Endothelial cell of umbilical vein (primary cell): ENCODE measurements at regions not wholly inside any gene's neighbourhood (a gene's known extent, or its start where the extent isn't known, plus 50 kb on each side); places are given as distances from the start of the nearest gene placed in this dataset.

Source experiments
- BruUV-seq: library from RNA; stranded (reverse); fragments of 400-500 nt; replicated peaks from 2 replicates; lab custom pipeline; 2021; lab: Mats Ljungman, UMichigan
- CTCF ChIA-PET: fragments of 300-600, 350-600 bp; sonication (Branson Sonifier 250); formaldehyde crosslinking; loops from one replicate; lab custom pipeline; 2021; ENCODE audit warnings: antibody characterized with exemption, inconsistent platforms; lab: Charles Lee
- POLR2A ChIA-PET: fragments of 300-600, 350-600 bp; sonication (Branson Sonifier 250); formaldehyde crosslinking; loops from one replicate; lab custom pipeline; 2021; ENCODE audit warnings: antibody characterized with exemption, inconsistent platforms; lab: Charles Lee
- DNase-seq: peaks from one replicate; pipeline ENCODE4 v3.0.0-alpha.2; 2011; ENCODE audit warnings: low read depth, low spot score
- FAIRE-seq: peaks from 2 replicates; lab custom pipeline; 2011; peaks lifted over from hg19 to GRCh38; lab: Jason Lieb, UNC
- H2AFZ ChIP-seq: 2 replicates; pipeline ENCODE4 v1.6.0; 2012; ENCODE audit warnings: low read depth, low read length, control low read depth, inconsistent platforms
- H3K27ac ChIP-seq: 2 replicates; pipeline ENCODE4 v1.5.1; 2011; ENCODE audit warnings: low read depth, mild to moderate bottlenecking, control low read depth, low read length, moderate library complexity; ENCODE audit not compliant: insufficient read depth
- H3K27me3 ChIP-seq, 2 experiments: 2 replicates each; pipeline versions ENCODE4 v1.6.0 to v1.6.1; 2011; ENCODE audit warnings: low read length in 2 of 2, mixed read lengths in 1 of 2; ENCODE audit not compliant: control insufficient read depth in 2 of 2, insufficient read depth in 2 of 2
- H3K36me3 ChIP-seq, 2 experiments: 2 replicates in 1 of 2; 3 replicates in 1 of 2; pipeline ENCODE4 v1.5.1; 2011; ENCODE audit warnings: low read length in 2 of 2, mild to moderate bottlenecking in 1 of 2, moderate library complexity in 1 of 2; ENCODE audit not compliant: control insufficient read depth in 2 of 2, insufficient read depth in 2 of 2; ENCODE audit errors: extremely low read depth in 1 of 2
- H3K4me1 ChIP-seq: 3 replicates; pipeline ENCODE4 v1.5.1; 2011; ENCODE audit warnings: mild to moderate bottlenecking, low read length; ENCODE audit not compliant: control insufficient read depth, insufficient read depth; ENCODE audit errors: extremely low read depth
- H3K4me2 ChIP-seq: 2 replicates; pipeline ENCODE4 v1.6.1; 2011; ENCODE audit warnings: low read length, control low read depth, mixed read lengths; ENCODE audit not compliant: insufficient read depth
- H3K4me3 ChIP-seq, 3 experiments: fragments of 200-600 bp in 1 of 3; sonication (generic), shearing (Covaris generic) in 1 of 3; replicated peaks in 1 of 3; 2 replicates each; pipeline ENCODE4 v1.5.1; 2011 to 2016; ENCODE audit warnings: control low read depth in 3 of 3, low read length in 3 of 3, mild to moderate bottlenecking in 2 of 3, inconsistent platforms in 1 of 3, low read depth in 1 of 3, moderate library complexity in 1 of 3; ENCODE audit not compliant: insufficient read depth in 1 of 3
- H3K79me2 ChIP-seq: 2 replicates; pipeline ENCODE4 v1.6.0; 2012; ENCODE audit warnings: low read length, inconsistent platforms; ENCODE audit not compliant: control insufficient read depth, insufficient read depth
- H3K9ac ChIP-seq: replicated peaks from 2 replicates; pipeline ENCODE3; 2011; ENCODE audit warnings: low read length, control low read depth; ENCODE audit not compliant: insufficient read depth; ENCODE audit errors: extremely low read depth
- H3K9me1 ChIP-seq: replicated peaks from 3 replicates; pipeline ENCODE4 v1.6.0; 2011; ENCODE audit warnings: mild to moderate bottlenecking, low read length; ENCODE audit not compliant: control insufficient read depth, insufficient read depth; ENCODE audit errors: extremely low read depth
- H3K9me3 ChIP-seq: replicated peaks from 2 replicates; pipeline ENCODE4 v1.5.1; 2012; ENCODE audit warnings: low read length, inconsistent platforms; ENCODE audit not compliant: control insufficient read depth, insufficient read depth
- H4K20me1 ChIP-seq: replicated peaks from 2 replicates; pipeline ENCODE3; 2011; ENCODE audit warnings: mild to moderate bottlenecking, low read length; ENCODE audit not compliant: control insufficient read depth, insufficient read depth; ENCODE audit errors: extremely low read depth
- EZH2 ChIP-seq: IDR thresholded peaks from 2 replicates; pipeline ENCODE4 v1.6.1; 2012; ENCODE audit warnings: borderline replicate concordance, low read depth, mild to moderate bottlenecking, moderate library complexity, low read length, inconsistent platforms; ENCODE audit not compliant: severe bottlenecking
- FOS ChIP-seq: IDR thresholded peaks from 2 replicates; pipeline ENCODE4 v1.6.1; 2011; ENCODE audit warnings: mild to moderate bottlenecking, low read length, moderate library complexity, borderline replicate concordance; ENCODE audit not compliant: insufficient read depth
- GATA2 ChIP-seq: IDR thresholded peaks from 2 replicates; pipeline ENCODE4 v1.7.0; 2011; ENCODE audit warnings: low read depth, mild to moderate bottlenecking, moderate library complexity, mixed read lengths, low read length; ENCODE audit not compliant: insufficient read length, insufficient read depth
- MAX ChIP-seq: IDR thresholded peaks from 2 replicates; pipeline ENCODE4 v1.6.1; 2011; ENCODE audit not compliant: insufficient read depth, insufficient read length
- MYC ChIP-seq: IDR thresholded peaks from one replicate; pipeline ENCODE4 v1.6.1; 2011; ENCODE audit warnings: mild to moderate bottlenecking, low read depth, low read length
- POLR2A ChIP-seq: IDR thresholded peaks from 2 replicates; pipeline ENCODE4 v1.6.1; 2012; ENCODE audit warnings: low read depth, mild to moderate bottlenecking, control low read depth, low read length
- POLR2AphosphoS5 ChIP-seq: IDR thresholded peaks from 2 replicates; pipeline ENCODE4 v1.6.1; 2012; ENCODE audit warnings: low read depth, mild to moderate bottlenecking, control low read depth, low read length, moderate library complexity; ENCODE audit not compliant: insufficient read depth
- dilution Hi-C: fragments of 300-500 bp; cut with MboI; formaldehyde crosslinking; loops from one replicate; pipeline ENCODE4 v1.15.0; 2019; ENCODE audit warnings: low sequenced_read_pairs; ENCODE audit not compliant: extremely low pct_ligation_motif_present
- intact Hi-C: fragments of 100-400 bp; cut with micrococcal nuclease; formaldehyde crosslinking; loops from one replicate; pipeline ENCODE4 v1.10.0; 2022
- TF ChIP-seq, protein P1 (sequence below), 2 donors: IDR thresholded peaks; 1 replicate in 1 of 2; 2 replicates in 1 of 2; pipeline ENCODE4 v1.5.1; 2011; ENCODE audit warnings: low read length in 2 of 2, mild to moderate bottlenecking in 2 of 2, moderate library complexity in 2 of 2, control low read depth in 1 of 2, inconsistent platforms in 1 of 2, low read depth in 1 of 2; ENCODE audit not compliant: insufficient read depth in 1 of 2; ENCODE audit errors: extremely low read depth in 1 of 2

DNA sequence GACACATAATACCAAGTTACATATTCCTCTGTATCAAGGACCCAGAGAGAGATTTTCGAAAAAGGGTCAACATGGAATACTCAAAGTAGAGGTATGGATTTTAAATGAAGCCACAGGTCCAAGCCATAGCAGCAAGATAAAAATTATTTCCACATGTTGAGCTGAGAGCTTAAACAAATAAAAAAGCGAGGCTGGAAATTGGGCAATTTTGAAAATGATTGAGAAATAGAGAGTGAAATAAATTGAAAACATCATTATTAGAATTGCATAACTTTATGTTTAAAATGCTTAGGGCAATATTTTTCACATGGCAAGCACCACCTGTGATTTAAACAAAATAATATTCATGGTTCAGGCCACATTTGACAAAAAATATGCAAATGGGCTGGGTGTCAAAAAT is 1251.0 kb upstream of the USP15 start:
- Histone ChIP-seq H3K27me3 (no peaks in the 10 kb centered on the region), H4K20me1 (no peaks in the 10 kb centered on the region), H3K79me2 (no peaks in the 10 kb centered on the region), H3K36me3 (no peaks in the 10 kb centered on the region), H3K9ac (no peak overlapping the region), H3K9me1 (no peaks in the 10 kb centered on the region), H3K4me3 (no peak overlapping the region), H2AFZ (no peak overlapping the region), H3K9me3 (no peaks in the 10 kb centered on the region), H3K4me1 (no peaks in the 10 kb centered on the region), H3K27ac (no peak overlapping the region), H3K4me2 (no peak overlapping the region)
- no TSS peak for BruUV-seq
- FAIRE-seq (no peak), DNase-seq (no peak)
- TF ChIP-seq POLR2A (no peak), EZH2 (no peak), GATA2 (no peak), MYC (no peak), MAX (no peak), POLR2AphosphoS5 (no peak), FOS (no peak)
- TF ChIP-seq, protein P1, sequence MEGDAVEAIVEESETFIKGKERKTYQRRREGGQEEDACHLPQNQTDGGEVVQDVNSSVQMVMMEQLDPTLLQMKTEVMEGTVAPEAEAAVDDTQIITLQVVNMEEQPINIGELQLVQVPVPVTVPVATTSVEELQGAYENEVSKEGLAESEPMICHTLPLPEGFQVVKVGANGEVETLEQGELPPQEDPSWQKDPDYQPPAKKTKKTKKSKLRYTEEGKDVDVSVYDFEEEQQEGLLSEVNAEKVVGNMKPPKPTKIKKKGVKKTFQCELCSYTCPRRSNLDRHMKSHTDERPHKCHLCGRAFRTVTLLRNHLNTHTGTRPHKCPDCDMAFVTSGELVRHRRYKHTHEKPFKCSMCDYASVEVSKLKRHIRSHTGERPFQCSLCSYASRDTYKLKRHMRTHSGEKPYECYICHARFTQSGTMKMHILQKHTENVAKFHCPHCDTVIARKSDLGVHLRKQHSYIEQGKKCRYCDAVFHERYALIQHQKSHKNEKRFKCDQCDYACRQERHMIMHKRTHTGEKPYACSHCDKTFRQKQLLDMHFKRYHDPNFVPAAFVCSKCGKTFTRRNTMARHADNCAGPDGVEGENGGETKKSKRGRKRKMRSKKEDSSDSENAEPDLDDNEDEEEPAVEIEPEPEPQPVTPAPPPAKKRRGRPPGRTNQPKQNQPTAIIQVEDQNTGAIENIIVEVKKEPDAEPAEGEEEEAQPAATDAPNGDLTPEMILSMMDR (IDR thresholded peaks at IDR 0.05; ENCODE audit: extremely low read depth in 1 of 2, insufficient read depth in 1 of 2, low read depth in 1 of 2, low read length in 2 of 2), result no peak
- ChIA-PET POLR2A (no interaction called here), CTCF (no interaction called here)
- dilution Hi-C loops, result no loop called here
- intact Hi-C loops, result no loop called here
